ENCODE measurements at regions not wholly inside any gene's neighbourhood (a gene's known extent, or its start where the extent isn't known, plus 50 kb on each side); places are given as distances from the start of the nearest gene placed in this dataset.

- Mint-ChIP-seq H3K4me1 (ENCODE audit: low read depth, unreplicated experiment) (no peaks in the 10 kb centered on the region), H3K9me3 (ENCODE audit: unreplicated experiment) (peaks cover 5% of the 10 kb centered on the region), H3K4me3 (ENCODE audit: unreplicated experiment) (no peak overlapping the region), H3K27me3 (ENCODE audit: low read depth, unreplicated experiment) (peaks cover 61% of the 10 kb centered on the region), H3K27ac (ENCODE audit: unreplicated experiment) (no peak overlapping the region), H3K36me3 (ENCODE audit: low read depth, unreplicated experiment) (peaks cover 2% of the 10 kb centered on the region)
- H4K20me1 ChIP-seq (ENCODE audit: insufficient read depth, low read length): no peaks in the 10 kb centered on the region
- H3K27ac ChIP-seq (ENCODE audit: low read depth, low read length): no peak overlapping the region
- H3K9ac ChIP-seq (ENCODE audit: low read length): no peak overlapping the region
- no peak overlapping the region for H2AFZ ChIP-seq (ENCODE audit: low read depth, low read length)
- no peaks in the 10 kb centered on the region for H3K4me1 ChIP-seq (ENCODE audit: insufficient read depth, low read length)
- H3K4me2 ChIP-seq (ENCODE audit: low read length): no peak overlapping the region
- DNase-seq (ENCODE audit: low read depth) (no peak), FAIRE-seq (no peak)
- H3K27me3 ChIP-seq (ENCODE audit: insufficient read depth, low read length): peaks cover 6% of the 10 kb centered on the region
- no peak overlapping the region for H3K4me3 ChIP-seq (ENCODE audit: insufficient read depth, low read depth, low read length)
- no peaks in the 10 kb centered on the region for H3K9me3 ChIP-seq (ENCODE audit: insufficient read depth, low read depth, low read length)
- TF ChIP-seq, protein P1, sequence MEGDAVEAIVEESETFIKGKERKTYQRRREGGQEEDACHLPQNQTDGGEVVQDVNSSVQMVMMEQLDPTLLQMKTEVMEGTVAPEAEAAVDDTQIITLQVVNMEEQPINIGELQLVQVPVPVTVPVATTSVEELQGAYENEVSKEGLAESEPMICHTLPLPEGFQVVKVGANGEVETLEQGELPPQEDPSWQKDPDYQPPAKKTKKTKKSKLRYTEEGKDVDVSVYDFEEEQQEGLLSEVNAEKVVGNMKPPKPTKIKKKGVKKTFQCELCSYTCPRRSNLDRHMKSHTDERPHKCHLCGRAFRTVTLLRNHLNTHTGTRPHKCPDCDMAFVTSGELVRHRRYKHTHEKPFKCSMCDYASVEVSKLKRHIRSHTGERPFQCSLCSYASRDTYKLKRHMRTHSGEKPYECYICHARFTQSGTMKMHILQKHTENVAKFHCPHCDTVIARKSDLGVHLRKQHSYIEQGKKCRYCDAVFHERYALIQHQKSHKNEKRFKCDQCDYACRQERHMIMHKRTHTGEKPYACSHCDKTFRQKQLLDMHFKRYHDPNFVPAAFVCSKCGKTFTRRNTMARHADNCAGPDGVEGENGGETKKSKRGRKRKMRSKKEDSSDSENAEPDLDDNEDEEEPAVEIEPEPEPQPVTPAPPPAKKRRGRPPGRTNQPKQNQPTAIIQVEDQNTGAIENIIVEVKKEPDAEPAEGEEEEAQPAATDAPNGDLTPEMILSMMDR (IDR thresholded peaks at IDR 0.05; ENCODE audit: insufficient read depth, low read depth, low read length): no peak
- TF ChIP-seq EZH2 (IDR thresholded peaks at IDR 0.05; ENCODE audit: insufficient read depth, low read length): no peak
- no peaks in the 10 kb centered on the region for H3K36me3 ChIP-seq (ENCODE audit: insufficient read depth, low read length)
- H3K79me2 ChIP-seq (ENCODE audit: insufficient read depth, low read length): no peaks in the 10 kb centered on the region
Observed at GRCh38 chr16:86727131-86727530, 148.8 kb downstream of the FOXL1 start.

- FAIRE-seq (no peak), DNase-seq (ENCODE audit: low read depth) (no peak)
- Histone ChIP-seq H3K79me2 (ENCODE audit: insufficient read depth, low read length) (no peaks in the 10 kb centered on the region), H3K4me1 (ENCODE audit: insufficient read depth, low read length) (peaks cover 4% of the 10 kb centered on the region), H3K4me2 (ENCODE audit: low read length) (no peak overlapping the region), H3K27ac (ENCODE audit: low read depth, low read length) (no peak overlapping the region), H3K4me3 (ENCODE audit: insufficient read depth, low read depth, low read length) (no peak overlapping the region), H3K36me3 (ENCODE audit: insufficient read depth, low read length) (no peaks in the 10 kb centered on the region), H3K9me3 (ENCODE audit: insufficient read depth, low read depth, low read length) (no peaks in the 10 kb centered on the region), H4K20me1 (ENCODE audit: insufficient read depth, low read length) (no peaks in the 10 kb centered on the region), H3K27me3 (ENCODE audit: insufficient read depth, low read length) (peaks cover 6% of the 10 kb centered on the region), H3K9ac (ENCODE audit: low read length) (no peak overlapping the region), H2AFZ (ENCODE audit: low read depth, low read length) (no peak overlapping the region)
- H3K9me3 Mint-ChIP-seq (ENCODE audit: unreplicated experiment): peaks cover 5% of the 10 kb centered on the region
- H3K4me3 Mint-ChIP-seq (ENCODE audit: unreplicated experiment): no peak overlapping the region
- TF ChIP-seq, protein P1 (IDR thresholded peaks at IDR 0.05; ENCODE audit: insufficient read depth, low read depth, low read length): no peak
- no peak for TF ChIP-seq EZH2 (IDR thresholded peaks at IDR 0.05; ENCODE audit: insufficient read depth, low read length)
- H3K36me3 Mint-ChIP-seq (ENCODE audit: low read depth, unreplicated experiment): peaks cover 2% of the 10 kb centered on the region
- peaks cover 2% of the 10 kb centered on the region for H3K4me1 Mint-ChIP-seq (ENCODE audit: low read depth, unreplicated experiment)
- H3K27ac Mint-ChIP-seq (ENCODE audit: unreplicated experiment): no peak overlapping the region
- H3K27me3 Mint-ChIP-seq (ENCODE audit: low read depth, unreplicated experiment): peaks cover 63% of the 10 kb centered on the region
Observed at GRCh38 chr16:86727632-86728031, 149.3 kb downstream of the FOXL1 start.

DNA sequence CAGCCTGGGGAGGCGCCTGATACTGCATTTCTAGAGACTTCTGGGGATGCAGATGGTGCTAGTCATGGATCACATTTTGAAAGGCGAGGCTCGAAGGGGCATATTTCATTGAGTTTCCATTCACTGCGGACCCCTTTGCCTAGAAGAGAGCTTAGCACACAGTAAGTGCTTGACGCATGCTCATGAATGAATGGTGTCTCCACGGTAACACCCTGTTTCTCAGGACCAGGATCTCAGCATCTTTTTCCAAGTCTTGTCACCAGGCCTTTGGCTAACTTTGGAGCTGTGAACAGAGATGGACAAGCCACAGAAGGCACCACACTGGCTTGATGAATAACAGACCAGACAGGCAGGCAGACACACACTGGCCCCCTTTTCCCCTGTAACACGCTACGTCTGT is 151.3 kb downstream of the FOXL1 start:
- Mint-ChIP-seq H3K4me1 (ENCODE audit: low read depth, unreplicated experiment) (peaks cover 16% of the 10 kb centered on the region), H3K36me3 (ENCODE audit: low read depth, unreplicated experiment) (peaks cover 2% of the 10 kb centered on the region), H3K27ac (ENCODE audit: unreplicated experiment) (no peak overlapping the region), H3K27me3 (ENCODE audit: low read depth, unreplicated experiment) (peaks cover 60% of the 10 kb centered on the region), H3K4me3 (ENCODE audit: unreplicated experiment) (no peak overlapping the region), H3K9me3 (ENCODE audit: unreplicated experiment) (peaks cover 5% of the 10 kb centered on the region)
- Histone ChIP-seq H3K4me3 (ENCODE audit: insufficient read depth, low read depth, low read length) (no peak overlapping the region), H3K27ac (ENCODE audit: low read depth, low read length) (no peak overlapping the region), H3K4me1 (ENCODE audit: insufficient read depth, low read length) (peaks cover 16% of the 10 kb centered on the region), H2AFZ (ENCODE audit: low read depth, low read length) (no peak overlapping the region), H3K4me2 (ENCODE audit: low read length) (no peak overlapping the region), H4K20me1 (ENCODE audit: insufficient read depth, low read length) (no peaks in the 10 kb centered on the region), H3K27me3 (ENCODE audit: insufficient read depth, low read length) (peaks cover 6% of the 10 kb centered on the region), H3K9ac (ENCODE audit: low read length) (no peak overlapping the region), H3K79me2 (ENCODE audit: insufficient read depth, low read length) (no peaks in the 10 kb centered on the region), H3K36me3 (ENCODE audit: insufficient read depth, low read length) (no peaks in the 10 kb centered on the region), H3K9me3 (ENCODE audit: insufficient read depth, low read depth, low read length) (no peaks in the 10 kb centered on the region)
- DNase-seq (ENCODE audit: low read depth) (no peak), FAIRE-seq (no peak)
- TF ChIP-seq, protein P1 (IDR thresholded peaks at IDR 0.05; ENCODE audit: insufficient read depth, low read depth, low read length): no peak
- TF ChIP-seq EZH2 (IDR thresholded peaks at IDR 0.05; ENCODE audit: insufficient read depth, low read length): no peak

Measured in astrocyte (in vitro differentiated cells and primary cell).